Fibroblast of pulmonary artery (primary cell): ENCODE measurements at regions not wholly inside any gene's neighbourhood (a gene's known extent, or its start where the extent isn't known, plus 50 kb on each side); places are given as distances from the start of the nearest gene placed in this dataset.

Experiments used
- DNase-seq: peaks from one replicate; pipeline ENCODE4 v3.0.0-alpha.2; 2010; ENCODE audit warnings: low read depth
- H3K4me3 ChIP-seq: replicated peaks from 2 replicates; pipeline ENCODE4 v1.5.1; 2011; ENCODE audit warnings: low read depth, mild to moderate bottlenecking, control low read depth, low read length, moderate library complexity
- TF ChIP-seq, protein P1 (sequence below): IDR thresholded peaks from 2 replicates; pipeline ENCODE4 v1.5.1; 2011; ENCODE audit warnings: mild to moderate bottlenecking, control low read depth, low read length, inconsistent platforms; ENCODE audit errors: missing control alignments

DNA sequence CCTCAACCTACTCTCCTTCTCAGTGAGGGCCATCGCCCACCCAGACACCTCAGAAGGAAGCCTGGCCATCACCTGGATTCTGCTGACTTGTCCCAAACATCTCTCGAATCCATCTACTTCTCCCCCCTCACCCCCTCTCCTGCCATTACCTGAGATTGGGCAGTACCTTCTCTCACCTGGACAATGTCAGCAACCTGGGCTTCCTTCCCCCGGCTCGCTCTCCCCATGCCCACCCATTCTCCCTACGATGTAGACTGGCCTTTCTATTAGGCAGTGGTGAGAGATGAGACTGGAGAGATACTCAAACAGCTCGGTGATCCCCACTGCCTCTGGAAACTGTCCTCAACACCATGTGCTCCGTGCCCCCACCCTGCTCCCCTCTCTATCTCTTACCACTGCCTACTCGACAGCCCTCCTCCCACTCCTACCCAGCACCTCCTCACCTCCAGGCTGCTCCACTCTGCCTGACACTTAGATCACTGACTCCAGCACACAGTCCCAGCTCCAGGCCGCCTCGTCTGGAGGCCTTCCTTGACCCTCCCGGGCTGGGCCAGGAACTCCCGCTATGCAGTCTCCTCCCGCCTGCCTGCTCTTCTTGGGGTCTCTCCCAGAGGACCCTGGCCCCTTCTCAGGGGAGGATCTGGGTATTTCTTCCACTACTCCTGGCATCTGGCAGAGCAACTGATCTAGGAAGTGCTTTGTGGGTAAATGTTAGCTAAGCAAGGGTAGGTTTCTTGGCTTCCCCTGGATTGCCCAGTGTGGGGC, 235.8 kb upstream of the NLRP1 start:
- TF ChIP-seq, protein P1, sequence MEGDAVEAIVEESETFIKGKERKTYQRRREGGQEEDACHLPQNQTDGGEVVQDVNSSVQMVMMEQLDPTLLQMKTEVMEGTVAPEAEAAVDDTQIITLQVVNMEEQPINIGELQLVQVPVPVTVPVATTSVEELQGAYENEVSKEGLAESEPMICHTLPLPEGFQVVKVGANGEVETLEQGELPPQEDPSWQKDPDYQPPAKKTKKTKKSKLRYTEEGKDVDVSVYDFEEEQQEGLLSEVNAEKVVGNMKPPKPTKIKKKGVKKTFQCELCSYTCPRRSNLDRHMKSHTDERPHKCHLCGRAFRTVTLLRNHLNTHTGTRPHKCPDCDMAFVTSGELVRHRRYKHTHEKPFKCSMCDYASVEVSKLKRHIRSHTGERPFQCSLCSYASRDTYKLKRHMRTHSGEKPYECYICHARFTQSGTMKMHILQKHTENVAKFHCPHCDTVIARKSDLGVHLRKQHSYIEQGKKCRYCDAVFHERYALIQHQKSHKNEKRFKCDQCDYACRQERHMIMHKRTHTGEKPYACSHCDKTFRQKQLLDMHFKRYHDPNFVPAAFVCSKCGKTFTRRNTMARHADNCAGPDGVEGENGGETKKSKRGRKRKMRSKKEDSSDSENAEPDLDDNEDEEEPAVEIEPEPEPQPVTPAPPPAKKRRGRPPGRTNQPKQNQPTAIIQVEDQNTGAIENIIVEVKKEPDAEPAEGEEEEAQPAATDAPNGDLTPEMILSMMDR = no peak
- no peak for DNase-seq
- no peak overlapping the region for H3K4me3 ChIP-seq

DNA sequence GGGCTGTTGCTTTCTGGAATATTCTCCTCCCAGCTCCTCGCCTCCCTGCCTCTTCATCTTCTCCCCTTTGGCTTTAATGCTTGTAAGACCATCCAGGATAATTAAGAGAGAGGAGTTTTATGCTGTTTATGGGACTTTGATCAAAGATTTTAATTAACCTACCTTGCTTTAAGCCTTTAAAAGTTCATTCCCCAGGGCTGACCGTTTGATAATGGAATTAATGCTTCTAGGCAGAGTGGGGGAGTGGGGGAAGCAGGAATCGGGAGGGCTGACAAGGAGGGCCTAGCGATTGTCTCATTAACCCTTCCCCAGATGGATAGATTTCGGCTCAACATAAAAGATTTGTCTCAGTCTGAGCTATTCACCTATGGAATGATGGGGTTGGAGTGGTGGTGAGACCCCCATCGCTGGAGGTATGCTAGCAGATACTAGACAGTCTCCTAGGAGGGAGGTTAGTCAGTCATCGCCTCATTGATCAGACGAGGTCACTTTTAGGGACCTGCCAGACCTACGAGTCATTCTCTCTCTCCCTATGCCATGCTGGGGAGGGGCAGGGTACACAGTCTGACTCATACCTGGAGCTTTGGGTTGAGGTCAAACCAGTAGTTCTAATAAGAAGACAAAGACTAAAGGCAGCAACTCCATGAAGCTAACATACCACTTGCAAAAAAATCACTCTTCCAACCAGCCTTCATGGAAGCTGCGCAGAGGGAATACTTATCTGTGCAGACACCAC, 236.6 kb upstream of the NLRP1 start:
- no peak for DNase-seq
- no peak overlapping the region for H3K4me3 ChIP-seq
- TF ChIP-seq, protein P1 = no peak

DNA sequence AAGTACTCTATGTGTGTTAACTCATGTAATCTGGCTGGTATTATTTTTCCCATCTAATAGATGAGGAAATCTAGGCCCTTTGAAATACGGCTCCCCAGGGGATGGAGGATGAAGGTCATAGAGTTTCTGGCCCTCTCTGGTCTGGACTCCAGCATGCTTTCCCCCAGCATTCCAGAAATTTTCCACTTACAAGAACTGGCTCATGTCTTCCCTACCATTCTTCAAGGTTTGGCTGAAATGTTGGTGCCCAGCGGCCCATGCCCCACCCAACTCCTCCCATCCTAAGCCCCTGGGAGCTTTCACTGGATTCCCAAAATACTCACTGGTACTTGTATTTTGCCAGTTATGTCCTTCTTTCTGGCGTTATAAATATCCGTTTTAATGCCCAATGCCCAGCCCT, 237.5 kb upstream of the NLRP1 start:
- H3K4me3 ChIP-seq = no peak overlapping the region
- TF ChIP-seq, protein P1 = no peak
- no peak for DNase-seq

DNA sequence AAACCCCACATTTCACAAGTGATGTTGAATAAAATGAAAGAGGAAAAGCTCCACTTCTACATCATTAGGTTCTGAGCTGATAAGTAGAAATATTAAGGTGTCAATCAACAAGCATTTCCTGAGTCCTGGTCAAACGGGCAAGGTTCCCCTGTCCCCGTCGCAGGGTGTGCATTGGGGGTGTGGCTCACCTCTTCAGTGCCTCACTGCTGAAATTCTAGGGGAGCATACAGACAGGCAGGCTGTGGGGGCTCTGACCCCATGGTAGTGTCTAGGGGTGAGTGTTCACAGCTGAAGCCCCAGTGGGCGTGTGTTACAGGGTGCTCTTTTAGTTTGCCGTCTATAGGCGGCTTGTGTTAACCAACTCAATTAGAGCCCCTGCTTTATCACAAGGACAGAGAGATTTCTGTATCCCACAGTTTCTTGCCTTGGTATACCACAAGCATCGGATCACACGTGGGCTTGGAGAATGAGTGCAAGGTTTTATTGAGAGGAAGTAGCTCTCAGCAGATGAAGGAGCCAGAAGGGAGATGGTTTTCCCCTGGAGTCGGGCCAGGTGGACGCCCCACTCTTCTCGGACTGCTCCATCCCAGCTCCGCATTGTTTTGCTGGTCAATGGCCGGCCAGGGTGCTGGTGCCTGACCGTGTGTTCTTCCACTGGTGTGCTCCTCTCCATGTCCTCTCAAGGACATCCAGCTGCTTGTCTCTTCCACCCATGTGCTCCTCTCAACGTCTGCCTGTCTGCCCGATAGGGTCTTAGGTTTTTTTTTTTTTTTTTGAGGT, 238.2 kb upstream of the NLRP1 start:
- H3K4me3 ChIP-seq = no peak overlapping the region
- TF ChIP-seq, protein P1 = no peak
- DNase-seq = no peak

DNA sequence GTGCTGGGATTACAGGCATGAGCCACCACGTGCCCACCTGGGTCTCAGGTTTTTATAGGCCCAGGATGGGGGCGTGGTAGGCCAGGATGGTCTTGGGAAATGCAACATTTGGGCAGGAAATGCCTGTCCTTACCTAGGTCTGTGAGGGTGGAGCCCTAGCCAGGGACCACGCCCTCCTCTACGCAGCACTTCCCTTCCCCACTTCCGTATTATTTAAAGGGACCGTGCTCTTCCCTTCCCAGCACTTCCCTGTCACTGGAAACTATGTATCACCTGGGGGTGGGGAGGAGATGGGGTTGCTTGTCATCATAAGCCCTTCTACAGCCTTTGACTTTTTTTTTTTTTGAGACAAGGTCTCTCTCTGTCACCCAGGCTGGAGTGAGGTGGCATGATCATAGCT, 238.9 kb upstream of the NLRP1 start:
- no peak for DNase-seq
- H3K4me3 ChIP-seq = no peak overlapping the region
- TF ChIP-seq, protein P1 = no peak

DNA sequence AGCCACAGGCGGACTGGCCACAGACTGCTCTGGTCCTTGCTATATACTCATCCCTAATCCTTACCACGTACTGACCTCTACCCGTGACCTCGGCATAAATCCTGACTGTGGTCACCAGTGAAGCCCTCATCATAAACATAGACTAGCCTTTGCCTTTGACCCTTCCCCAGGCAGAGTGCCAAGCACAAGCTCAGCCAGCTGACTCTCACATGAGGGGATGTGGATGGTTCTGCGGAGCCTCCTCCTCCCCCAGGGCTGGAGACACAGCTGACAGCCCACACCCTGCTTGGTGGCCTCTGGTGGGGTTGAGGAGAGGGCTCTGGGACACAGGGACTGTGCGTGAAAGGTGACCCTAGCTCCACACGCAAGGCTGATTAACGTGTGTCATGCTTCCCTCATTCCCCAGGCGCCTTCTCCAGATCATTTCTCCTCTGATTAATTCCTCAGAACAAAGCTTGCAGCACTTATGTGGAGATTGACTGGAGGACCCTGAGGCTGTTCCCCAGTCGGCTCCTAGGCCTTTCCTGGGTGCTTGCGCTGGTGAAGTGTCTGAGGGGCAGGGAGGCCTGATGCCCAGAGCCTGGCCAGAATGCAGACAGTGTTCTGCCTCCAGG, 241.5 kb upstream of the NLRP1 start:
- H3K4me3 ChIP-seq = no peak overlapping the region
- no peak for DNase-seq
- TF ChIP-seq, protein P1 = no peak
